ENCODE measurements at regions not wholly inside any gene's neighbourhood (a gene's known extent, or its start where the extent isn't known, plus 50 kb on each side); places are given as distances from the start of the nearest gene placed in this dataset.

DNA sequence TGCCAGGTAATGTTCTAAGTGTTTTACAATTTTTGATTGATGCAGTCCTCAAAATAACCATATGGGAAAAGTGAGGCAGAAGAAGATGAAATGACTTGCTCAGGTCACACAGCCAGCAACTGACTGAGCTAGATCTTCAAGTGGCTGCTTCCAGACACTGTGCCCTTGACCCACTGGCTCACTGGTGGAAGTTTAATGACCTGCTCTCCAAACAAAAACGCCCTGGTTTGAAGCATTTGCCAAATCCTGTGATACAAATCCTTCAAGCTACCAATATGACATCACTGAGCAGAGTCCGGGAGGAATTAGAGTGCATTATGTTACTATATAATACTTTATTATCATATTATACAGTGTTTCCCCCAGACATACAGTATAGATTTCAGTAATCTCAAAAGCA, 459.4 kb downstream of the GADD45G start:
- DNase-seq (ENCODE audit: low read depth) = no peak
- TF ChIP-seq, protein P1, sequence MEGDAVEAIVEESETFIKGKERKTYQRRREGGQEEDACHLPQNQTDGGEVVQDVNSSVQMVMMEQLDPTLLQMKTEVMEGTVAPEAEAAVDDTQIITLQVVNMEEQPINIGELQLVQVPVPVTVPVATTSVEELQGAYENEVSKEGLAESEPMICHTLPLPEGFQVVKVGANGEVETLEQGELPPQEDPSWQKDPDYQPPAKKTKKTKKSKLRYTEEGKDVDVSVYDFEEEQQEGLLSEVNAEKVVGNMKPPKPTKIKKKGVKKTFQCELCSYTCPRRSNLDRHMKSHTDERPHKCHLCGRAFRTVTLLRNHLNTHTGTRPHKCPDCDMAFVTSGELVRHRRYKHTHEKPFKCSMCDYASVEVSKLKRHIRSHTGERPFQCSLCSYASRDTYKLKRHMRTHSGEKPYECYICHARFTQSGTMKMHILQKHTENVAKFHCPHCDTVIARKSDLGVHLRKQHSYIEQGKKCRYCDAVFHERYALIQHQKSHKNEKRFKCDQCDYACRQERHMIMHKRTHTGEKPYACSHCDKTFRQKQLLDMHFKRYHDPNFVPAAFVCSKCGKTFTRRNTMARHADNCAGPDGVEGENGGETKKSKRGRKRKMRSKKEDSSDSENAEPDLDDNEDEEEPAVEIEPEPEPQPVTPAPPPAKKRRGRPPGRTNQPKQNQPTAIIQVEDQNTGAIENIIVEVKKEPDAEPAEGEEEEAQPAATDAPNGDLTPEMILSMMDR (IDR thresholded peaks at IDR 0.05; ENCODE audit: low read length, missing control alignments) = no peak
- H3K4me3 ChIP-seq (replicated peaks; ENCODE audit: low read depth, low read length) = no peak overlapping the region

DNA sequence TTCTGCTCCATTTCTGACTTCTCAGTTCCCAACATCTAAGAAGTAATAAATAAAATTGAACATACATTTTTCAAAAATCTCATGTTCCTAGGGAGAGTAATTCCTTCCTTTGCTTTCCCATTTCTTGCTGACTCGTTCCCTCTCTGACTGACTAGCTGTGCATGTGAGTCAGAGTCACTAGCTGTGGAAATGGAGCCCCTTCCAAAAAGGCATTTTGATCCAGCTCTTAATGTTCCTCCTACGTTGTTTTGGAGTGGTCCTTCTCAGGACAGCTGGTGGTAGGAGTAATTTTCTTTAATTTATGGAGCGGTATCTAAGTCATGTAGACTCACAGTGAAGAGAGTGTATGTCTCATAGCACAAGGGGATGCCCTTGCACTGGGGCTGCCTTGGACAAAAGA, 460.2 kb downstream of the GADD45G start:
- no peak for DNase-seq (ENCODE audit: low read depth)
- no peak overlapping the region for H3K4me3 ChIP-seq (replicated peaks; ENCODE audit: low read depth, low read length)
- TF ChIP-seq, protein P1 (IDR thresholded peaks at IDR 0.05; ENCODE audit: low read length, missing control alignments) = no peak

DNA sequence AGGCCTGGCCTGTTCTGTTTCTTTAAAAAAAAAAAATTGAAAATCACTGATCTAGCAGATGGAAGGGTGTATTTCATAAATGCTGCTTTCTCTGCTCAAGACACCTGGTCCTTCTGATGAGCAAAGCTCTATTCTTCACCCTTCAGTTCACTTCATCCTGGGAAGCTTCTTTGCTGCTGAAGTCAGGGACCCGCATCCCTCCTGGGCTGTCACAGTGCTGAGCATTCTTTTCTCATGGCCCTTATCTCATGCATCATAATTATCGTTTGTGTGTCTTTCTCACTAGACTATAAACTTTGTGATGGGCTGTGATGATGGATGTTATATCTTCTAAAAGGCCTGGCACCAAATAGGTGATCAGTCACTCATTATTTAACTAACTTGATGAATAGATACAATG, 461.0 kb downstream of the GADD45G start:
- H3K4me3 ChIP-seq (replicated peaks; ENCODE audit: low read depth, low read length) = no peak overlapping the region
- TF ChIP-seq, protein P1 (IDR thresholded peaks at IDR 0.05; ENCODE audit: low read length, missing control alignments) = no peak
- DNase-seq (ENCODE audit: low read depth) = no peak

DNA sequence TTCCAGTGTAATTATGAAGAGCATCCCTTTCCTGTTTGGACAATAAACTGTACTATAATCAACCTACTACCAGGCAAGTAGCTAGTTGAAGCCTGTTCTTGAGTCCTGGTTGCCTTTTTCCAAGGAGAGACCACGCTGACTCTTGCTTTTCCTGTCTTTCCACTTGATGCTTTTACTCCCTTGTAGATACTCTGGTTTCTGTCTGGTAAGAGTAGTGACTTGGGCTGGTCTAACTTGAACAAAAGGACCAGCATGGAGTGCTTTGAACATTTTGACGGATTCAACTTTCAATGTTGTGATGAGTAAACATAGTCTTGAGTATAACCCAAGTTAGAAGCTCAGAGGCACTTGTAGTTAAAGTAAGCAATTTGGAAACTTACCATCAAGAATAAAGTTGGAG, 464.3 kb downstream of the GADD45G start:
- H3K4me3 ChIP-seq (replicated peaks; ENCODE audit: low read depth, low read length) = no peak overlapping the region
- DNase-seq (ENCODE audit: low read depth) = no peak
- TF ChIP-seq, protein P1 (IDR thresholded peaks at IDR 0.05; ENCODE audit: low read length, missing control alignments) = no peak

DNA sequence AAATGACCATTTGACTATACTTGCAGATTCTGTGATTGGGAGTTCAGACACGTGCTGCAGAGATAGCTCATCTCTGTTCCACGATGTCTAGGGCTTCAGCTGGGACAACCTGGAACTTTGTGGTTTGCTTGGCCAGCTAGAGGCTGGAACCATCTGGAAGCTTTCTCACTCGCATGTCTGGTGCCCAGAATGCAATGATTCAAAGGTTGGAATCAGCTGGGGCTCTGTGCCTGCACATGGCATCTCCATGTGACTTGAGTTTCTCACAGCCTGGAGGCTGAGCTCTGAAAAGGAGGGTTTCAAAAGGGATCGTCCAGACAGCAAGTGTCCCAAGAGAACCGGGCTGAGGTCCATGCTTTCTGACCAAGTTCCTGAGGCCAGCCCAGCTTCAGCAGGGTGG, 465.2 kb downstream of the GADD45G start:
- DNase-seq (ENCODE audit: low read depth) = no peak
- TF ChIP-seq, protein P1 (IDR thresholded peaks at IDR 0.05; ENCODE audit: low read length, missing control alignments) = no peak
- H3K4me3 ChIP-seq (replicated peaks; ENCODE audit: low read depth, low read length) = no peak overlapping the region

DNA sequence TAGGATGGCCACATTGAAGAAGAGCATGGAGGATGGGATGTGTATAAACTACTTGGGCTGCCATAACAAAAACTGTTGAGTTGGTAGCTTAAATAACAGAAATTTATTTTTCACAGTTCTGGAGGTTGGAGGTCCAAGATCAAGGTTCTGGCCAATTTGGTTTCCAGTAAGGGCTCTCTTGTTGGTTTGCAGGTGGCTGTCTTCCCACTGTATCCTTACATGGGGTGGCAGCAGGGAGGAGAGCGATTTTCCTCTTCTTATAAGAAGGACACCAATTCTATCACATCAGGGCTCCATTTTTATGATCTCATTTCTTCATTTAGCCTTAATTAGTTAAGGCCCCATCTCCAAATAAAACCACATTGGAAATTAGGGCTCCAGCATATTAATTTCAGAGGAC, 465.7 kb downstream of the GADD45G start:
- H3K4me3 ChIP-seq (replicated peaks; ENCODE audit: low read depth, low read length) = no peak overlapping the region
- TF ChIP-seq, protein P1 (IDR thresholded peaks at IDR 0.05; ENCODE audit: low read length, missing control alignments) = no peak
- no peak for DNase-seq (ENCODE audit: low read depth)

DNA sequence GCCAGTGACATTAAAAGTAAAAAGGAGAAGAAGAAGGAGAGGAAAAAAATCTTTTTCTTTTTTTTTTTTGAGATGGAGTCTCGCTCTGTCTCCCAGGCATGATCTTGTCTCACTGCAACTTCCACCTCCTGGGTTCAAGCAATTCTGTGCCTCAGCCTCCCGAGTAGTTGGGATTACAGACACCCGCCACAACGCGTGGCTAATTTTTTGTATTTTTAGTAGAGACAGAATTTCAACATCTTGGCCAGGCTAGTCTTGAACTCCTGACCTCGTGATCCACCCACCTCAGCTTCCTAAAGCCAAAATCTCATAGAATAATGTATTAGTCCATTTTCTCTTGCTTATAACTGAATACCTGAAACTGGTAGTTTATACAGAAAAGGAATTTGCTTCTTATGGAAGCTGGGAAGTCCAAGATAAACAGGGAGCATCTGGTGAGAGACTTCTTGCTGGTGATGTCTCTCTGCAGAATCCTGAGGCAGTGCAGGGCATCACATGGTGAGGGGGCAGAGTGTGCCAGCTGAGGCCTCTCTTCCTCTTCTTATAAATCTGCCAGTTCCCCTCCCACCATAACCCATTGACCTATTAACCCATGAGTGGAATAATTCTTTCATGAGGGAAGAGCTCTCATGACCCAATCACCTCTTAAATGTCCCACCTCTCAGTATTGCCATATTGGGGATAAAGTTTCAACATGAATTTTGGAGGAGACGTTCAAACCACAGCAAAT, 466.3 kb downstream of the GADD45G start:
- no peak overlapping the region for H3K4me3 ChIP-seq (replicated peaks; ENCODE audit: low read depth, low read length)
- DNase-seq (ENCODE audit: low read depth) = no peak
- TF ChIP-seq, protein P1 (IDR thresholded peaks at IDR 0.05; ENCODE audit: low read length, missing control alignments) = no peak
